HepG2 (cell line): ENCODE measurements at regions not wholly inside any gene's neighbourhood (a gene's known extent, or its start where the extent isn't known, plus 50 kb on each side); places are given as distances from the start of the nearest gene placed in this dataset.

Experiments used
- ATAC-seq: fragments of 200-7000 bp; cut with Tn5 transposase; 3 replicates; pipeline ENCODE4 v1.9.1; 2020; ENCODE audit warnings: mild to moderate bottlenecking, moderate library complexity
- BruUV-seq: library from RNA; stranded (reverse); fragments of 400-500 nt; replicated peaks from 2 replicates; lab custom pipeline; 2021; lab: Mats Ljungman, UMichigan
- CTCF ChIA-PET: fragments of 300-600 bp; formaldehyde crosslinking; extraction: SDS; loops from one replicate; lab custom pipeline; 2021; ENCODE audit warnings: low total read pairs, inconsistent platforms, low intra/inter-chr PET ratio; lab: Yijun Ruan, JAX
- POLR2A ChIA-PET: fragments of 350-600 bp; sonication (Branson Sonifier 250); formaldehyde crosslinking; loops from one replicate; lab custom pipeline; 2020; ENCODE audit warnings: antibody characterized with exemption, inconsistent platforms; lab: Yijun Ruan, JAX
- DNase-seq: peaks from one replicate; pipeline ENCODE4 v3.0.0-alpha.2; 2015; ENCODE audit warnings: low spot score
- FAIRE-seq: peaks from 3 replicates; lab custom pipeline; 2011; peaks lifted over from hg19 to GRCh38; lab: Jason Lieb, UNC
- H2AFZ ChIP-seq: one replicate; pipeline ENCODE4 v1.6.1; 2011; ENCODE audit warnings: low read length, inconsistent platforms
- H3K27ac ChIP-seq: fragments of 300-600 bp; 3 replicates; pipeline ENCODE4 v1.8.0; 2011; ENCODE audit warnings: mixed run types, mild to moderate bottlenecking, mixed read lengths, low read length, inconsistent platforms; ENCODE audit not compliant: insufficient read depth; ENCODE audit errors: extremely low read length
- H3K27me3 ChIP-seq, 2 experiments: fragments of 200-600 bp in 1 of 2; 2 replicates in 1 of 2; 3 replicates in 1 of 2; pipeline versions ENCODE4 v1.6.0 to v1.8.0; 2011; ENCODE audit warnings: low read length in 2 of 2, mild to moderate bottlenecking in 2 of 2, moderate library complexity in 2 of 2, inconsistent platforms in 1 of 2; ENCODE audit not compliant: insufficient read depth in 2 of 2, control insufficient read depth in 1 of 2
- H3K36me3 ChIP-seq, 2 experiments: fragments of 200-600 bp in 1 of 2; replicated peaks in 1 of 2; 2 replicates in 1 of 2; 3 replicates in 1 of 2; pipeline versions ENCODE4 v1.5.1 to v1.8.0; 2011; ENCODE audit warnings: low read length in 2 of 2, inconsistent platforms in 1 of 2; ENCODE audit not compliant: insufficient read depth in 2 of 2, control insufficient read depth in 1 of 2
- H3K4me1 ChIP-seq: 2 replicates; pipeline ENCODE4 v1.5.1; 2012; ENCODE audit warnings: low read length, inconsistent platforms; ENCODE audit not compliant: insufficient read depth
- H3K4me2 ChIP-seq: 2 replicates; pipeline ENCODE4 v1.6.0; 2011; ENCODE audit warnings: low read depth, low read length, inconsistent platforms
- H3K4me3 ChIP-seq, 3 experiments: fragments of 200-600 bp in 1 of 3; sonication (generic), shearing (Covaris generic) in 1 of 3; replicated peaks in 1 of 3; 2 replicates each; pipeline ENCODE4 v1.5.1; 2011 to 2016; ENCODE audit warnings: low read length in 3 of 3, inconsistent platforms in 2 of 3, low read depth in 2 of 3, mild to moderate bottlenecking in 2 of 3, control low read depth in 1 of 3, mixed read lengths in 1 of 3; ENCODE audit not compliant: insufficient read depth in 1 of 3
- H3K79me2 ChIP-seq: one replicate; pipeline ENCODE4 v1.6.1; 2011; ENCODE audit warnings: low read length, inconsistent platforms; ENCODE audit not compliant: insufficient read depth
- H3K9ac ChIP-seq: 2 replicates; pipeline ENCODE4 v1.6.0; 2011; ENCODE audit warnings: mild to moderate bottlenecking, low read depth, low read length, inconsistent platforms; ENCODE audit not compliant: insufficient read depth
- H3K9me3 ChIP-seq: 2 replicates; pipeline ENCODE4 v1.5.1; 2012; ENCODE audit warnings: mild to moderate bottlenecking, low read length
- H4K20me1 ChIP-seq: 2 replicates; pipeline ENCODE4 v1.6.0; 2011; ENCODE audit warnings: inconsistent platforms, mild to moderate bottlenecking, low read length, moderate library complexity; ENCODE audit not compliant: insufficient read depth
- HNF4A ChIP-seq: sonication (generic); formaldehyde crosslinking; IDR thresholded peaks from 2 replicates; pipeline ENCODE4 v1.4.0; 2020; ENCODE audit warnings: missing genetic modification reagents
- POLR2AphosphoS5 ChIP-seq: IDR thresholded peaks from 2 replicates; pipeline ENCODE4 v1.6.1; 2012; ENCODE audit warnings: low read depth, low read length
- RAD21 ChIP-seq: fragments of 450-650 bp; formaldehyde crosslinking; IDR thresholded peaks from 2 replicates; pipeline ENCODE4 v1.5.0; 2020; ENCODE audit warnings: mild to moderate bottlenecking
- ZHX2 ChIP-seq, 2 experiments: sonication (generic) in 1 of 2; formaldehyde crosslinking in 1 of 2; IDR thresholded peaks; 2 replicates each; pipeline versions ENCODE4 v1.6.1 to v1.9.0; 2014 to 2022; ENCODE audit warnings: antibody characterized with exemption in 1 of 2, borderline replicate concordance in 1 of 2, inconsistent platforms in 1 of 2, low read depth in 1 of 2, missing genetic modification reagents in 1 of 2
- ZNF720 ChIP-seq: sonication (generic); formaldehyde crosslinking; IDR thresholded peaks from 2 replicates; pipeline ENCODE4 v1.4.0; 2020; ENCODE audit warnings: missing genetic modification reagents
- in situ Hi-C: cut with HindIII; loops from 2 replicates; pipeline ENCODE4 v1.10.0; 2017; ENCODE audit warnings: low pct_unique_long_range_greater_than_20kb; ENCODE audit not compliant: extremely low pct_ligation_motif_present
- intact Hi-C: fragments of 100-400 bp; cut with micrococcal nuclease; formaldehyde crosslinking; loops from one replicate; pipeline ENCODE4 v1.10.0; 2022; ENCODE audit not compliant: unreplicated experiment

- no peak for TF ChIP-seq ZHX2 (IDR thresholded peaks at IDR 0.05; ENCODE audit: low read depth)
- TF ChIP-seq ZHX2 (CRISPR knock-in tag; IDR thresholded peaks at IDR 0.05; ENCODE audit: borderline replicate concordance): no peak
- no peak for TF ChIP-seq POLR2AphosphoS5
- no peak for TF ChIP-seq RAD21
- TF ChIP-seq, all 625 proteins: peak for 0
These were observed 258.1 kb upstream of the NOCT start (continued) for GRCh38 chr4:138757432-138757831.

GRCh38 chr4:138756519-138756918 lies 259.1 kb upstream of the NOCT start:
- no peak overlapping the region for H3K4me3 ChIP-seq
- H3K27ac ChIP-seq: no peak overlapping the region
- FAIRE-seq: no peak
- DNase-seq: peak; percentile 6
- H3K79me2 ChIP-seq: no peaks in the 10 kb centered on the region
- no peak overlapping the region for H3K4me2 ChIP-seq
- H3K9ac ChIP-seq: no peak overlapping the region
- CTCF ChIA-PET: no interaction called here
- no peaks in the 10 kb centered on the region for H4K20me1 ChIP-seq
- in situ Hi-C loops (no loop called here), intact Hi-C loops (no loop called here)
- ATAC-seq: peak; percentile 61; the same call in 2 of the 3 replicates
- no peak for TF ChIP-seq ZNF720
- 0 out of 2 replicates have a peak, but pooled peaks have one; percentile 20 for TF ChIP-seq HNF4A (CRISPR knock-in tag)
- no peak overlapping the region for H2AFZ ChIP-seq
- H3K4me1 ChIP-seq: no peaks in the 10 kb centered on the region
- H3K27me3 ChIP-seq: no peaks in the 10 kb centered on the region
- H3K36me3 ChIP-seq: no peaks in the 10 kb centered on the region
- POLR2A ChIA-PET: no interaction called here
- no TSS peak for BruUV-seq
- H3K9me3 ChIP-seq: no peaks in the 10 kb centered on the region; the same call in 1 of the 2 replicates
